Calu3 (cell line): ENCODE measurements at regions not wholly inside any gene's neighbourhood (a gene's known extent, or its start where the extent isn't known, plus 50 kb on each side); places are given as distances from the start of the nearest gene placed in this dataset.

Experiments used
- BruUV-seq: library from RNA; stranded (reverse); fragments of 400-500 nt; replicated peaks from 2 replicates; lab custom pipeline; 2021; lab: Mats Ljungman, UMichigan
- CTCF ChIA-PET: fragments of 300-600 bp; sonication (Branson Sonifier 250); formaldehyde crosslinking; loops from one replicate; lab custom pipeline; 2022; ENCODE audit warnings: antibody characterized with exemption; lab: Charles Lee
- DNase-seq: peaks from one replicate; pipeline ENCODE4 v3.0.0; 2022
- H3K27ac Mint-ChIP-seq: one replicate; pipeline ENCODE4 v1.8.0; 2022; ENCODE audit warnings: mixed read lengths; ENCODE audit not compliant: unreplicated experiment
- H3K27me3 Mint-ChIP-seq: one replicate; pipeline ENCODE4 v1.8.0; 2022; ENCODE audit warnings: mixed read lengths; ENCODE audit not compliant: unreplicated experiment
- H3K36me3 Mint-ChIP-seq: one replicate; pipeline ENCODE4 v1.8.0; 2022; ENCODE audit warnings: mild to moderate bottlenecking, moderate library complexity, mixed read lengths; ENCODE audit not compliant: insufficient read depth, unreplicated experiment
- H3K4me1 Mint-ChIP-seq: one replicate; pipeline ENCODE4 v1.8.0; 2022; ENCODE audit warnings: mild to moderate bottlenecking, low read depth, mixed read lengths; ENCODE audit not compliant: unreplicated experiment
- H3K4me3 Mint-ChIP-seq: one replicate; pipeline ENCODE4 v1.8.0; 2022; ENCODE audit warnings: mild to moderate bottlenecking, low read depth, moderate library complexity, mixed read lengths; ENCODE audit not compliant: unreplicated experiment
- H3K9me3 Mint-ChIP-seq: one replicate; pipeline ENCODE4 v1.8.0; 2022; ENCODE audit warnings: low read depth, mixed read lengths; ENCODE audit not compliant: unreplicated experiment
- intact Hi-C: fragments of 100-400 bp; cut with micrococcal nuclease; formaldehyde crosslinking; loops from one replicate; pipeline ENCODE4 v1.10.0; 2022; ENCODE audit not compliant: unreplicated experiment
- TF ChIP-seq, protein P1 (sequence below): fragments of 200-600 bp; IDR thresholded peaks from one replicate; pipeline ENCODE4 v1.8.0; 2022; ENCODE audit warnings: antibody characterized with exemption; ENCODE audit not compliant: unreplicated experiment

GRCh38 chr11:15471048-15471894, 356.5 kb downstream of the INSC start:
- BruUV-seq: no TSS peak
- Mint-ChIP-seq H3K27me3 (no peaks in the 10 kb centered on the region), H3K9me3 (no peaks in the 10 kb centered on the region), H3K27ac (peak overlapping the region; percentile 10), H3K36me3 (no peaks in the 10 kb centered on the region), H3K4me3 (no peak overlapping the region), H3K4me1 (peaks cover 17% of the 10 kb centered on the region)
- intact Hi-C loops: no loop called here
- TF ChIP-seq, protein P1, sequence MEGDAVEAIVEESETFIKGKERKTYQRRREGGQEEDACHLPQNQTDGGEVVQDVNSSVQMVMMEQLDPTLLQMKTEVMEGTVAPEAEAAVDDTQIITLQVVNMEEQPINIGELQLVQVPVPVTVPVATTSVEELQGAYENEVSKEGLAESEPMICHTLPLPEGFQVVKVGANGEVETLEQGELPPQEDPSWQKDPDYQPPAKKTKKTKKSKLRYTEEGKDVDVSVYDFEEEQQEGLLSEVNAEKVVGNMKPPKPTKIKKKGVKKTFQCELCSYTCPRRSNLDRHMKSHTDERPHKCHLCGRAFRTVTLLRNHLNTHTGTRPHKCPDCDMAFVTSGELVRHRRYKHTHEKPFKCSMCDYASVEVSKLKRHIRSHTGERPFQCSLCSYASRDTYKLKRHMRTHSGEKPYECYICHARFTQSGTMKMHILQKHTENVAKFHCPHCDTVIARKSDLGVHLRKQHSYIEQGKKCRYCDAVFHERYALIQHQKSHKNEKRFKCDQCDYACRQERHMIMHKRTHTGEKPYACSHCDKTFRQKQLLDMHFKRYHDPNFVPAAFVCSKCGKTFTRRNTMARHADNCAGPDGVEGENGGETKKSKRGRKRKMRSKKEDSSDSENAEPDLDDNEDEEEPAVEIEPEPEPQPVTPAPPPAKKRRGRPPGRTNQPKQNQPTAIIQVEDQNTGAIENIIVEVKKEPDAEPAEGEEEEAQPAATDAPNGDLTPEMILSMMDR: no peak
- no peak for DNase-seq
- CTCF ChIA-PET: interaction anchor here (0.5 to 1.3 kb wide), 3 partner anchors 27 to 158 kb away, joined by 3 to 7 read pairs (median 3); no protein-coding TSS in a partner anchor

DNA sequence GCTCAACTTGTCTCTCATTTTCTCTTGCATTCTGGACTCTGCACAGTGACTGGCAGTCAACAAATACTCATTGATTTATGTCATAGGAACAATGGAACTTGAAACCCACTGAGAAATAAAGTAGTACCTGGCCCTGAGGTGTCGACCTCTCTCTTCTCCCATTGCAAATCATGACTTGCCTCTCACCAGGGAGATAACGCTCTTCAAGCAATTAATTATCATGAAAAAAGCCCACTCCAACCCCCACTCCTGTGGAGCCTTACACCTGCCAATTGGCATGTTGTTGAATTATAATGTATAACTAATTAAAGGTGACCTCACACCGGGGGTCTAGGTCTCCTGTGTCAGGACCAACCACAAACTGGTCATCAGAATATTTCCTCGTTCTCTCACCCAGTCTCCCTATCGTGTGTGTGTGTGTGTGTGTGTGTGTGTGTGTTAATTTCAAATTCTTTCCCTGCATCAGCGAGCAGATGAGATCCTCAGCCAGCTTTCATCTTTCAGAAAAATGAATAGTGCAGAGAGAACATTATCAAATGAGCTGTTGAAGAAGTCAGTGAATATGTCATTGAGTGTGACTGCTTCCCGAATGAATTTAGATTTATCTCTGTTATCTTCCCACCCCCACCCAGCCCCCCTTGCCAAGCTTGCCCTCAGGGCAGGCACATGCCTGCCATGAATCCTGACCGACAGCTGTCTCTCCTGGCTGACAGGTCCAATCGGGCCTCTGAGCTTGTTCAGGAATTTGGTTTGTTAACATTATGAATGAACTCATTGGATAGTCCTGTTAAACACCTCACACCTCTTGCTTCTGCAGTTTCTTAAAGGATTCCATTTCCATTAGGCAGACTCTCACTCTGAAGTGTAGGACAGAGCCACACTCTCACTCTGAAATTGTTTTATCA, 357.4 kb downstream of the INSC start:
- intact Hi-C loops: no loop called here
- no TSS peak for BruUV-seq
- H3K4me3 Mint-ChIP-seq: no peak overlapping the region
- no peaks in the 10 kb centered on the region for H3K36me3 Mint-ChIP-seq
- H3K27me3 Mint-ChIP-seq: no peaks in the 10 kb centered on the region
- H3K9me3 Mint-ChIP-seq: no peaks in the 10 kb centered on the region
- TF ChIP-seq, protein P1: no peak
- no peak overlapping the region for H3K27ac Mint-ChIP-seq
- no peak for DNase-seq
- H3K4me1 Mint-ChIP-seq: peaks cover 17% of the 10 kb centered on the region
- CTCF ChIA-PET: interaction anchor here (0.5 to 1.3 kb wide), 3 partner anchors 26 to 158 kb away, joined by 3 to 7 read pairs (median 3); no protein-coding TSS in a partner anchor

DNA sequence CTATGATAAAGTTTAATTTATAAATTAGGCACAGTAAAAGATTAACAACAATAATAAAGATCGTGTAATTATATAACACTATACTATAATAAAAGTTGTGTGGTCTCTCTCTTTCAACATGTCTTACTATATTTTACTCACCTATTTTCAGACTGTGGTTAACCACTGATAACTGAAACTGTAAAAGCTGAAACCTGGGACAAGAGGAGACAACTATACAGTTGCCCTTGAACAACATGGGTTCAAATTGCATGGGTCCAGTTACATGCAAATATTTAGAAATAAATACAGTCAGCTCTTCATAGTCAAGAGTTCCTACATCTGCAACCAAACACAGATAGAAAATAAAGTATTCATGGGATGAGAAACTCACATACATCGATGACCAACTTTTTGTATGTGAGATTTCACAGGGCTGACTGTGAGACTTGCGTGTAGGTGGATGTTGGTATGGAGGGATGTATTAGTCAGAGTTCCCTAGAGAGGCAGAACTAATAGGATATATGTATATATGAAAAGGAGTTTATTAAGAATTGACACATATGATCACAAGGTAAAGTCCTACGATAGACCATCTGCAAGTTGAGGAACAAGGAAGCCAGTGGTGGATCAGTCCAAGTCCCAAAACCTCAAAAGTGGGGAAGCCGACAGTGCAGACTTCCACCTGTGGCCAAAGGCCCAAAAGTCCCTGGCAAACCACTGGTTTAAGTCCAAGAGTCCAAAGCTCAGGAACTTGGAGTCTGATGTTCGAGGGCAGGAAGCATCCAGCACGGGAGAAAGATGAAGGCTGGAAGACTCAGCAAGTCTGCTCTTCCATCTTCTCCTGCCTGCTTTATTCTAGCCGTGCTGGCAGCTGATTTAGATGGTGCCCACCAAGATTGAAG, 359.5 kb downstream of the INSC start:
- no peak for DNase-seq
- no peak overlapping the region for H3K27ac Mint-ChIP-seq
- H3K4me1 Mint-ChIP-seq: peaks cover 17% of the 10 kb centered on the region
- TF ChIP-seq, protein P1: no peak
- no peak overlapping the region for H3K4me3 Mint-ChIP-seq
- intact Hi-C loops: no loop called here
- H3K36me3 Mint-ChIP-seq: no peaks in the 10 kb centered on the region
- BruUV-seq: no TSS peak
- H3K9me3 Mint-ChIP-seq: no peaks in the 10 kb centered on the region
- no peaks in the 10 kb centered on the region for H3K27me3 Mint-ChIP-seq
- CTCF ChIA-PET: no interaction called here
